Uterus (tissue), 2 donors: ENCODE measurements at regions not wholly inside any gene's neighbourhood (a gene's known extent, or its start where the extent isn't known, plus 50 kb on each side); places are given as distances from the start of the nearest gene placed in this dataset.

Experiments used
- CTCF ChIP-seq, 4 experiments: fragments of 200-600 bp in 2 of 4; fragments of 450-650 bp in 2 of 4; sonication (generic) in 2 of 4; IDR thresholded peaks; one replicate each; pipeline ENCODE4 v1.5.1; 2016 to 2019; ENCODE audit warnings: antibody characterized with exemption in 4 of 4, mild to moderate bottlenecking in 2 of 4, moderate library complexity in 1 of 4
- POLR2A ChIP-seq, 2 donors: fragments of 450-650 bp; IDR thresholded peaks; one replicate each; pipeline ENCODE4 v1.6.1; 2016; ENCODE audit warnings: antibody characterized with exemption in 2 of 2, mild to moderate bottlenecking in 1 of 2, moderate library complexity in 1 of 2

- TF ChIP-seq CTCF (IDR thresholded peaks at IDR 0.05): no peak
- TF ChIP-seq POLR2A (IDR thresholded peaks at IDR 0.05): no peak
These were observed 141.5 kb upstream of the TBL1XR1 start for GRCh38 chr3:177338697-177339219.
